ENCODE measurements at regions not wholly inside any gene's neighbourhood (a gene's known extent, or its start where the extent isn't known, plus 50 kb on each side); places are given as distances from the start of the nearest gene placed in this dataset.

GRCh38 chr3:25897019-25897418, 107.1 kb downstream of the OXSM start:
- no peak overlapping the region for H2AFZ ChIP-seq (ENCODE audit: low read length)
- POLR2A ChIA-PET (ENCODE audit: unreplicated experiment), result no interaction called here
- BruUV-seq (replicated peaks), result no TSS peak
- ATAC-seq (peak; percentile 97), DNase-seq (peak; percentile 69)
- H3K36me3 ChIP-seq (ENCODE audit: low read depth, low read length), result no peaks in the 10 kb centered on the region
- H3K4me1 ChIP-seq (ENCODE audit: insufficient read depth, low read length), result no peaks in the 10 kb centered on the region
- H4K20me1 ChIP-seq (ENCODE audit: low read length), result no peaks in the 10 kb centered on the region
- CTCF ChIA-PET, result no interaction called here
- no peaks in the 10 kb centered on the region for H3F3A ChIP-seq (ENCODE audit: low read length, unreplicated experiment)
- H3K27ac ChIP-seq (ENCODE audit: low read length), result no peak overlapping the region
- no peak overlapping the region for H3K9ac ChIP-seq (ENCODE audit: low read length)
- no peak for TF ChIP-seq EZH2 (IDR thresholded peaks at IDR 0.05; ENCODE audit: low read length, unreplicated experiment)
- peak; percentile 91 for TF ChIP-seq CTCF (conservative IDR thresholded peaks at IDR 0.05; ENCODE audit: low read depth, low read length)
- TF ChIP-seq EZH2phosphoT487 (IDR thresholded peaks at IDR 0.05; ENCODE audit: borderline replicate concordance, low read length), result no peak
- no peaks in the 10 kb centered on the region for H3K9me3 ChIP-seq (ENCODE audit: low read length)
- intact Hi-C loops (cut with micrococcal nuclease), result loop anchor here (1.0 to 2.0 kb wide), 2 partner anchors 54 to 248 kb away; no protein-coding TSS in a partner anchor
- no peaks in the 10 kb centered on the region for H3K79me2 ChIP-seq (ENCODE audit: low read length)
- H3K4me2 ChIP-seq (ENCODE audit: low read length), result no peak overlapping the region
- H3K27me3 ChIP-seq (ENCODE audit: low read length), result peaks cover 12% of the 10 kb centered on the region; the same call in 1 of the 2 replicates
- H3K9me2 ChIP-seq (replicated peaks; ENCODE audit: low read length), result no peaks in the 10 kb centered on the region; the same call in 1 of the 2 replicates
- H3K4me3 ChIP-seq (ENCODE audit: low read length), result no peak overlapping the region

- H3K9me3 ChIP-seq (ENCODE audit: low read length), result no peaks in the 10 kb centered on the region
- H2AFZ ChIP-seq (ENCODE audit: low read length), result no peak overlapping the region
- ATAC-seq (no peak), DNase-seq (no peak)
- no peaks in the 10 kb centered on the region for H3K9me2 ChIP-seq (replicated peaks; ENCODE audit: low read length)
- ChIA-PET POLR2A (ENCODE audit: unreplicated experiment) (no interaction called here), CTCF (no interaction called here)
- H3K4me3 ChIP-seq (ENCODE audit: low read length), result no peak overlapping the region
- no TSS peak for BruUV-seq (replicated peaks)
- intact Hi-C loops (cut with micrococcal nuclease), result no loop called here
- no peaks in the 10 kb centered on the region for H3K4me1 ChIP-seq (ENCODE audit: insufficient read depth, low read length)
- peaks cover 28% of the 10 kb centered on the region for H3K27me3 ChIP-seq (ENCODE audit: low read length)
- TF ChIP-seq EZH2phosphoT487 (IDR thresholded peaks at IDR 0.05; ENCODE audit: borderline replicate concordance, low read length) (no peak), CTCF (conservative IDR thresholded peaks at IDR 0.05; ENCODE audit: low read depth, low read length) (no peak), EZH2 (IDR thresholded peaks at IDR 0.05; ENCODE audit: low read length, unreplicated experiment) (no peak)
- H3K79me2 ChIP-seq (ENCODE audit: low read length), result no peaks in the 10 kb centered on the region
- H3K4me2 ChIP-seq (ENCODE audit: low read length), result no peak overlapping the region
- no peak overlapping the region for H3K9ac ChIP-seq (ENCODE audit: low read length)
- no peaks in the 10 kb centered on the region for H3K36me3 ChIP-seq (ENCODE audit: low read depth, low read length)
- no peaks in the 10 kb centered on the region for H4K20me1 ChIP-seq (ENCODE audit: low read length)
- H3K27ac ChIP-seq (ENCODE audit: low read length), result no peak overlapping the region
- H3F3A ChIP-seq (ENCODE audit: low read length, unreplicated experiment), result no peaks in the 10 kb centered on the region
Observed at GRCh38 chr3:25899352-25900101, 109.6 kb downstream of the OXSM start.

GRCh38 chr3:25900161-25900560, 110.3 kb downstream of the OXSM start:
- intact Hi-C loops (cut with micrococcal nuclease), result no loop called here
- BruUV-seq (replicated peaks), result no TSS peak
- Histone ChIP-seq H3K4me1 (ENCODE audit: insufficient read depth, low read length) (no peaks in the 10 kb centered on the region), H3K36me3 (ENCODE audit: low read depth, low read length) (no peaks in the 10 kb centered on the region), H3K4me3 (ENCODE audit: low read length) (no peak overlapping the region), H4K20me1 (ENCODE audit: low read length) (no peaks in the 10 kb centered on the region), H3K4me2 (ENCODE audit: low read length) (no peak overlapping the region), H3K9me2 (replicated peaks; ENCODE audit: low read length) (no peaks in the 10 kb centered on the region), H3K9me3 (ENCODE audit: low read length) (no peaks in the 10 kb centered on the region), H3F3A (ENCODE audit: low read length, unreplicated experiment) (no peaks in the 10 kb centered on the region), H3K27ac (ENCODE audit: low read length) (no peak overlapping the region), H3K27me3 (ENCODE audit: low read length) (peaks cover 31% of the 10 kb centered on the region), H3K9ac (ENCODE audit: low read length) (no peak overlapping the region), H3K79me2 (ENCODE audit: low read length) (no peaks in the 10 kb centered on the region), H2AFZ (ENCODE audit: low read length) (no peak overlapping the region)
- no peak for DNase-seq
- ATAC-seq, result no peak
- ChIA-PET POLR2A (ENCODE audit: unreplicated experiment) (no interaction called here), CTCF (no interaction called here)
- TF ChIP-seq EZH2 (IDR thresholded peaks at IDR 0.05; ENCODE audit: low read length, unreplicated experiment) (no peak), CTCF (conservative IDR thresholded peaks at IDR 0.05; ENCODE audit: low read depth, low read length) (no peak), EZH2phosphoT487 (IDR thresholded peaks at IDR 0.05; ENCODE audit: borderline replicate concordance, low read length) (no peak)
